ENCODE measurements at regions not wholly inside any gene's neighbourhood (a gene's known extent, or its start where the extent isn't known, plus 50 kb on each side); places are given as distances from the start of the nearest gene placed in this dataset.

DNA sequence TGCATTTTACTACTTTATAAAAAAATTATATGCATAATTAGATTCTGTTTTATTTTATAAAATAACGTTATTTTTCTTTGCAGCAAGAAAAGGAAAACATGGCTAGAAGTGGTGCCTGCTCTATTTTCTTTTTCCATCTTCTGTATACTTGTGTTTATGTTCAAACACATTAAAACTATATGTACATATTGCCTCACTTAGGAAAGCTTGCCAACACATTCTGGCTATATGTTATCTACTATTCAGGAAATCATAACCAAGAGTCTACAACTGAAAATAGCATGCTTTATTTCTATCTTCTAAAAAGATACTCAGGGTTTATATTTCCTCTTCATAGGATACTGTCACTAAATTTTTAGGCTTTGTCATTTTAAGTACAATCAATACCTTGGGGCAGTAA lies 90.2 kb upstream of the KCNMB2 start:
- no peak overlapping the region for H3K27ac ChIP-seq
- H3K27me3 ChIP-seq: no peaks in the 10 kb centered on the region
- DNase-seq (ENCODE audit: low spot score in 2 of 2): no peak
- H3K36me3 ChIP-seq: no peaks in the 10 kb centered on the region
- TF ChIP-seq, protein P1, sequence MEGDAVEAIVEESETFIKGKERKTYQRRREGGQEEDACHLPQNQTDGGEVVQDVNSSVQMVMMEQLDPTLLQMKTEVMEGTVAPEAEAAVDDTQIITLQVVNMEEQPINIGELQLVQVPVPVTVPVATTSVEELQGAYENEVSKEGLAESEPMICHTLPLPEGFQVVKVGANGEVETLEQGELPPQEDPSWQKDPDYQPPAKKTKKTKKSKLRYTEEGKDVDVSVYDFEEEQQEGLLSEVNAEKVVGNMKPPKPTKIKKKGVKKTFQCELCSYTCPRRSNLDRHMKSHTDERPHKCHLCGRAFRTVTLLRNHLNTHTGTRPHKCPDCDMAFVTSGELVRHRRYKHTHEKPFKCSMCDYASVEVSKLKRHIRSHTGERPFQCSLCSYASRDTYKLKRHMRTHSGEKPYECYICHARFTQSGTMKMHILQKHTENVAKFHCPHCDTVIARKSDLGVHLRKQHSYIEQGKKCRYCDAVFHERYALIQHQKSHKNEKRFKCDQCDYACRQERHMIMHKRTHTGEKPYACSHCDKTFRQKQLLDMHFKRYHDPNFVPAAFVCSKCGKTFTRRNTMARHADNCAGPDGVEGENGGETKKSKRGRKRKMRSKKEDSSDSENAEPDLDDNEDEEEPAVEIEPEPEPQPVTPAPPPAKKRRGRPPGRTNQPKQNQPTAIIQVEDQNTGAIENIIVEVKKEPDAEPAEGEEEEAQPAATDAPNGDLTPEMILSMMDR (IDR thresholded peaks at IDR 0.05): no peak
- TF ChIP-seq POLR2A (IDR thresholded peaks at IDR 0.05): no peak
- no peak for TF ChIP-seq EP300 (IDR thresholded peaks at IDR 0.05)
- no peak for TF ChIP-seq POLR2AphosphoS5 (IDR thresholded peaks at IDR 0.05)
- H3K4me3 ChIP-seq: no peak overlapping the region
- H3K4me1 ChIP-seq: no peaks in the 10 kb centered on the region
- no peaks in the 10 kb centered on the region for H3K9me3 ChIP-seq
- 62% methylated on average over 1 of the region's 1 CpG for WGBS

DNA sequence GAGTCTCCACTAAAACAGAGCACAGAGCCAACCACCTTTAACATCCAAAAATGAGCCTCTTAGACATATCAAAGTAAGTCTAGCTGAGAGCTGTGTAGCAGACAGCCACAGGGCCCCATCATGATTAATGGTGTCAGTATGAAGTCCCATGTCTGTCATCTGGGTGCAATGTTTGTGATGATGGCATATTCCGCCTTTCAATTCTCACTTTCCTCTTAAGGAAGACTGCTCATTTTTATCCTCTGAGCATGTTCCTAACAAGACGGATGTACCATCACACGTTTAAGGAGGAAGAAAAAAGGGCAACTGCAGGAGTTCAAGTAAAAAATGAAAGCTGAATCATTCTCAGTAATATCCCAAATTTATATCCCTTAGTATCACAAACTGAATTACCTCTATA lies 85.8 kb upstream of the KCNMB2 start:
- H3K4me3 ChIP-seq: no peak overlapping the region

DNA sequence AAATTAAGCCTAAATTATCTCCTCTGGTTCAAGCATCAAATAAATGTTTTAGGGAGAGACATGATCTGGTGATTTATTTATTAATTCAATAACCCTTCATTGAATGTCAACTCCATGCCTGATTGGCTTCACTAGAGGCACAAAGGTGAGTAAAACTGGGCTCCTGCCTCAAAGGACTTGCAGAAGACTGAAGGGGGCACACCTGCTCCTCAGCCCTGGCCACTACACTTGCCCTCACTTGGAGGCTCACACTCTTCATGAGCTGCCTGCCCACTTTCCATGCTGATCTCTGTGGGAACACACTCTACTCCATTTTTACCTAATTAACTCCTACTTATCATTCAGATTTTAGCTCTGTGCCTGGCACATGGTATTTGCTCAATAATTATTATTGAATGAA lies 84.4 kb upstream of the KCNMB2 start:
- peaks cover 3% of the 10 kb centered on the region for H3K4me1 ChIP-seq
- no peak overlapping the region for H3K27ac ChIP-seq
- no peak for TF ChIP-seq POLR2AphosphoS5 (IDR thresholded peaks at IDR 0.05)
- TF ChIP-seq, protein P1 (IDR thresholded peaks at IDR 0.05): no peak
- TF ChIP-seq EP300 (IDR thresholded peaks at IDR 0.05): no peak
- no peak for TF ChIP-seq POLR2A (IDR thresholded peaks at IDR 0.05)
- no peaks in the 10 kb centered on the region for H3K27me3 ChIP-seq
- DNase-seq (ENCODE audit: low spot score in 2 of 2): no peak
- H3K9me3 ChIP-seq: no peaks in the 10 kb centered on the region
- no peaks in the 10 kb centered on the region for H3K36me3 ChIP-seq
- no peak overlapping the region for H3K4me3 ChIP-seq

More for the DNA sequence above, 85.8 kb upstream of the KCNMB2 start:
- no peak overlapping the region for H3K27ac ChIP-seq
- H3K36me3 ChIP-seq: no peaks in the 10 kb centered on the region
- WGBS: 80% methylated on average over 3 of the region's 3 CpGs
- no peaks in the 10 kb centered on the region for H3K9me3 ChIP-seq
- no peak for DNase-seq (ENCODE audit: low spot score in 2 of 2)
- H3K27me3 ChIP-seq: no peaks in the 10 kb centered on the region
- H3K4me1 ChIP-seq: peaks cover 3% of the 10 kb centered on the region
- TF ChIP-seq EP300 (IDR thresholded peaks at IDR 0.05) (no peak), POLR2AphosphoS5 (IDR thresholded peaks at IDR 0.05) (no peak), POLR2A (IDR thresholded peaks at IDR 0.05) (no peak)
- TF ChIP-seq, protein P1 (IDR thresholded peaks at IDR 0.05): no peak

DNA sequence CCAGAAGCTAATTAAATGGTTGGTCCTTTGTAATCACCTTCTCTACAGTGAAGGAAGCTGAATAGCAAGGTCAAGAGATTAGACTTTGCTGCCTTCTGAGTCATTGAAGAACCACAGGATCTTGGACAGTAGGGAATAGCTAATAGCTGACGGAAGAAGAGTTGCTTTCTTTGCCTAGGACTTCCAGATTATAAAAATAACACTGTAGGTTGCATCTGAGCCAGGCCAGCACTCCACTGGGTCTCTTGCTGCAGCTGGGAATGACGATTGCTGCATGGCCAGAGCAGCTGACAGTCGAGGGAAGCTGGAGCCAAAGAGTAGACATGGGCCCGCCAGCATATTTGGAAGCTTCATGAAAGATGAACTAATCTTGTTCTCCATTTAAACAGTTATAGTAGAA lies 81.5 kb upstream of the KCNMB2 start:
- no peaks in the 10 kb centered on the region for H3K27me3 ChIP-seq
- TF ChIP-seq, protein P1 (IDR thresholded peaks at IDR 0.05): no peak
- TF ChIP-seq EP300 (IDR thresholded peaks at IDR 0.05): no peak
- no peak for TF ChIP-seq POLR2AphosphoS5 (IDR thresholded peaks at IDR 0.05)
- TF ChIP-seq POLR2A (IDR thresholded peaks at IDR 0.05): no peak
- 30% methylated on average over 4 of the region's 4 CpGs for WGBS
- no peaks in the 10 kb centered on the region for H3K36me3 ChIP-seq
- H3K27ac ChIP-seq: no peak overlapping the region
- no peaks in the 10 kb centered on the region for H3K9me3 ChIP-seq
- H3K4me1 ChIP-seq: peaks cover 3% of the 10 kb centered on the region
- no peak overlapping the region for H3K4me3 ChIP-seq
- DNase-seq (ENCODE audit: low spot score in 2 of 2): no peak

DNA sequence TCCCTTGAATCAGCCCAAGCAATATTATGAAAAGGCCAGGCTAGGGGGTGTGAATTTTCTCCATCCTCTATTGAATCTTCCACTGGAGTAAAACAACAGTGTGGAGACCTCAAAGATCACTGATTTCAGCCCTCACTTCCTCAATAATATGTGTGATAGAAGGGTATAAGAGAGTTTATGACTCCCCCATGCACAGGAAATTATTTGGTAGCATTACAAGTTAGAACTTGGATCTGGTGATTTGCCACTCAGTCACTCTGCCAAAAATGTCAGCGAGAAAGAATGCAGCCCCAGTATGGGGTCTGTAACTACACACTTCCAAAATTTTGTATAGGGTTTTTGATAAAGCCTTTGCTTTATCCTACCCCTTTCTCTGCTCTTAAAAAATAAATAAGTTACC lies 81.0 kb upstream of the KCNMB2 start:
- TF ChIP-seq, protein P1 (IDR thresholded peaks at IDR 0.05): no peak
- WGBS: 20% methylated on average over 1 of the region's 1 CpG
- no peaks in the 10 kb centered on the region for H3K9me3 ChIP-seq
- no peaks in the 10 kb centered on the region for H3K27me3 ChIP-seq
- H3K4me1 ChIP-seq: peaks cover 3% of the 10 kb centered on the region
- H3K36me3 ChIP-seq: no peaks in the 10 kb centered on the region
- H3K27ac ChIP-seq: no peak overlapping the region
- no peak for DNase-seq (ENCODE audit: low spot score in 2 of 2)
- H3K4me3 ChIP-seq: no peak overlapping the region
